Gastrocnemius medialis (tissue), 4 donors: ENCODE measurements at regions not wholly inside any gene's neighbourhood (a gene's known extent, or its start where the extent isn't known, plus 50 kb on each side); places are given as distances from the start of the nearest gene placed in this dataset.

ENCODE experiments used
- ATAC-seq, 2 donors: fragments of 150-250 bp; one replicate each; pipeline ENCODE4 v1.9.1; 2016
- DNase-seq, 2 donors: peaks; one replicate each; pipeline ENCODE4 v3.0.0-alpha.2; 2019
- H3K27ac ChIP-seq, 4 donors: fragments of 200-600 bp; sonication (generic); 1 replicate in 1 of 4; 2 replicates in 3 of 4; pipeline ENCODE4 v1.5.1; 2016 to 2018; ENCODE audit warnings: mild to moderate bottlenecking in 2 of 4, moderate library complexity in 1 of 4
- H3K27me3 ChIP-seq, 3 donors: fragments of 200-600 bp; sonication (generic) in 2 of 3; 1 replicate in 1 of 3; 2 replicates in 2 of 3; pipeline versions ENCODE4 v1.5.1 to v1.6.0; 2016 to 2019; ENCODE audit warnings: mild to moderate bottlenecking in 1 of 3, moderate library complexity in 1 of 3
- H3K36me3 ChIP-seq, 2 donors: fragments of 200-600 bp; sonication (generic) in 1 of 2; one replicate each; pipeline ENCODE4 v1.5.1; 2017 to 2018
- H3K4me1 ChIP-seq, 2 donors: fragments of 200-600 bp; sonication (generic) in 1 of 2; one replicate each; pipeline ENCODE4 v1.5.1; 2016 to 2017; ENCODE audit warnings: mild to moderate bottlenecking in 2 of 2
- H3K4me3 ChIP-seq, 4 donors: fragments of 200-600 bp; sonication (generic) in 3 of 4; 1 replicate in 1 of 4; 2 replicates in 3 of 4; pipeline ENCODE4 v1.5.1; 2016 to 2019; ENCODE audit warnings: mild to moderate bottlenecking in 2 of 4
- H3K9me3 ChIP-seq, 3 donors: fragments of 200-600 bp; sonication (generic) in 2 of 3; 1 replicate in 1 of 3; 2 replicates in 2 of 3; pipeline ENCODE4 v1.5.1; 2016 to 2019
- CTCF ChIP-seq, 5 experiments: fragments of 450-650 bp in 3 of 5; fragments of 200-600 bp in 2 of 5; sonication (generic) in 2 of 5; IDR thresholded peaks in 4 of 5; conservative IDR thresholded peaks in 1 of 5; 1 replicate in 4 of 5; 2 replicates in 1 of 5; pipeline ENCODE4 v1.5.1; 2016 to 2019; ENCODE audit warnings: antibody characterized with exemption in 5 of 5, mild to moderate bottlenecking in 3 of 5, moderate library complexity in 3 of 5
- POLR2A ChIP-seq, 2 donors: fragments of 450-650 bp; IDR thresholded peaks; one replicate each; pipeline ENCODE4 v1.6.1; 2017; ENCODE audit warnings: antibody characterized with exemption in 2 of 2, mild to moderate bottlenecking in 2 of 2, moderate library complexity in 2 of 2
- in situ Hi-C, 4 donors: fragments of 200-750 bp; cut with MboI; loops; one replicate each; pipeline versions ENCODE4 v1.15.0 to v1.8.0; 2017; ENCODE audit warnings: low sequenced_read_pairs in 4 of 4
- intact Hi-C: fragments of 100-400 bp; cut with DNase I; formaldehyde crosslinking; loops from one replicate; pipeline ENCODE4 v1.15.1; 2023; ENCODE audit warnings: low total_unique reads

DNA sequence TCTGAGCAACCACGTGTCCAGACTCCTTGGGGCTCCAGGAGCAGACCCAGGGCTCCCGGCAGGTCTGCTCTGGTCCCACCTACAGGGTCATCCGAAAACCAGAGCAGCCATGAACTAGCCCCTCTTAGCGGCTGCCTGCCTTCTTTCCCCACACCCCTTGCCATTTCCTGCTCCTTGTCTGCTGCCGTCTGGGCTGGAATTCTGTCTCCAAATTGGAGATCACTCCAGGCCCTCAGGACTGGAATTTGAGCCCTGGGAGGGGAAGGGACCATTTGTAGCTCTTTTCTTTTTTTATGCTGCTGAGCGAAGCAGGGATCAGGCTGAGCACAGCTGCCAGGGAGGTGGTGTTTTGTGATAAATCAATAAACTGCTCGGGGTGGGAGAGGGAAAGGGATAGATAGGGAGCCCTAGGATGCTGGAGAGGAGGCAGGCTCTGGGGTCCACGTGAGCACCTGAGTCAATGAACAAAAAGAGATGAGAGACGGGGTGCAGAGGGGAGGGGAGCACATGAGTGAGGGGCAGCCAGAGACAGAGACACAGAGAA is 257.5 kb downstream of the ENGASE start:
- intact Hi-C loops: no loop called here
- H3K9me3 ChIP-seq: no peaks in the 10 kb centered on the region
- H3K4me3 ChIP-seq: no peak overlapping the region
- no peaks in the 10 kb centered on the region for H3K4me1 ChIP-seq
- in situ Hi-C loops: no loop called here
- H3K36me3 ChIP-seq: no peaks in the 10 kb centered on the region
- H3K27ac ChIP-seq: no peak overlapping the region
- TF ChIP-seq POLR2A (IDR thresholded peaks at IDR 0.05) (no peak), CTCF (IDR thresholded peaks at IDR 0.05 in 4 of 5, conservative IDR thresholded peaks at IDR 0.05 in 1 of 5) (no peak)
- ATAC-seq (no peak), DNase-seq (no peak)
- peaks cover 5 to 35% (median 31%) of the 10 kb centered on the region in 3 donors for H3K27me3 ChIP-seq

GRCh38 chr17:79331492-79331891 is 256.9 kb downstream of the ENGASE start:
- no peaks in the 10 kb centered on the region for H3K9me3 ChIP-seq
- H3K36me3 ChIP-seq: no peaks in the 10 kb centered on the region
- DNase-seq: no peak
- no peak for ATAC-seq
- in situ Hi-C loops: no loop called here
- TF ChIP-seq CTCF (IDR thresholded peaks at IDR 0.05 in 4 of 5, conservative IDR thresholded peaks at IDR 0.05 in 1 of 5) (no peak), POLR2A (IDR thresholded peaks at IDR 0.05) (no peak)
- intact Hi-C loops: no loop called here
- no peak overlapping the region for H3K4me3 ChIP-seq
- H3K27me3 ChIP-seq: peaks cover 5 to 38% (median 35%) of the 10 kb centered on the region in 3 donors
- no peaks in the 10 kb centered on the region for H3K4me1 ChIP-seq
- no peak overlapping the region for H3K27ac ChIP-seq

GRCh38 chr17:79330696-79331095 is 256.1 kb downstream of the ENGASE start:
- intact Hi-C loops: no loop called here
- TF ChIP-seq POLR2A (IDR thresholded peaks at IDR 0.05) (no peak), CTCF (IDR thresholded peaks at IDR 0.05 in 4 of 5, conservative IDR thresholded peaks at IDR 0.05 in 1 of 5) (no peak)

GRCh38 chr17:79330229-79330628 is 255.6 kb downstream of the ENGASE start:
- H3K27ac ChIP-seq: no peak overlapping the region
- H3K4me3 ChIP-seq: no peak overlapping the region
- H3K27me3 ChIP-seq: peaks cover 5 to 35% (median 33%) of the 10 kb centered on the region in 3 donors
- no peaks in the 10 kb centered on the region for H3K9me3 ChIP-seq
- ATAC-seq (no peak), DNase-seq (no peak)
- in situ Hi-C loops (no loop called here), intact Hi-C loops (no loop called here)
- H3K4me1 ChIP-seq: no peaks in the 10 kb centered on the region
- TF ChIP-seq POLR2A (IDR thresholded peaks at IDR 0.05) (no peak), CTCF (IDR thresholded peaks at IDR 0.05 in 4 of 5, conservative IDR thresholded peaks at IDR 0.05 in 1 of 5) (no peak)
- no peaks in the 10 kb centered on the region for H3K36me3 ChIP-seq

More at GRCh38 chr17:79330696-79331095, 256.1 kb downstream of the ENGASE start:
- H3K9me3 ChIP-seq: no peaks in the 10 kb centered on the region
- no peaks in the 10 kb centered on the region for H3K4me1 ChIP-seq
- no peak overlapping the region for H3K27ac ChIP-seq
- peaks cover 5 to 36% (median 35%) of the 10 kb centered on the region in 3 donors for H3K27me3 ChIP-seq
- no peaks in the 10 kb centered on the region for H3K36me3 ChIP-seq
- no peak overlapping the region for H3K4me3 ChIP-seq
- in situ Hi-C loops: no loop called here
- no peak for ATAC-seq
- no peak for DNase-seq

DNA sequence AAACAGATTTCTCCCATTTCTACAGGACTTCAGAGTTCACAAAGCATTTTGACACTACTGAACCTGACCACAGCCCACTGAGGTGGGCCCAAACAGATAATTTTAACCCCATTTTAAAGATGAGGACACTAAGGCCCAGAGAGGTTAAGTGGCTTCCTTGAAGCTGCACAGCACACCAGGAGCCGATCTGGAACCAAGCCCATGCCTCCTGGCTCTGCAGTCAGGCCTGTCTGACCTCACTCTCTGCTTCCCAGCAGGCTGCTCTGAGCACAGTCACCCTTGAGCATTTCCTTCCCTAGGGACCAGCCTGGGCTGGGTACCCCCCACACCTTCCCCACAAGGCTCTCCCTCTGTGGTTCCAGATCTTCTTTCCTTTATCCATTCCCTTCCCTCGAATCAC is 252.2 kb downstream of the ENGASE start:
- in situ Hi-C loops (no loop called here), intact Hi-C loops (no loop called here)
- TF ChIP-seq CTCF (IDR thresholded peaks at IDR 0.05 in 4 of 5, conservative IDR thresholded peaks at IDR 0.05 in 1 of 5) (no peak), POLR2A (IDR thresholded peaks at IDR 0.05) (no peak)
- DNase-seq (no peak), ATAC-seq (no peak)
- no peaks in the 10 kb centered on the region for H3K4me1 ChIP-seq
- no peaks in the 10 kb centered on the region for H3K36me3 ChIP-seq
- no peak overlapping the region for H3K4me3 ChIP-seq
- peaks cover 2 to 30% (median 30%) of the 10 kb centered on the region in 3 donors for H3K27me3 ChIP-seq
- H3K9me3 ChIP-seq: no peaks in the 10 kb centered on the region
- no peak overlapping the region for H3K27ac ChIP-seq
